Osteocyte (in vitro differentiated cells): ENCODE measurements at regions not wholly inside any gene's neighbourhood (a gene's known extent, or its start where the extent isn't known, plus 50 kb on each side); places are given as distances from the start of the nearest gene placed in this dataset.

ENCODE experiments used
- DNase-seq: peaks from one replicate; pipeline ENCODE4 v3.0.0; 2021; ENCODE audit warnings: mixed read lengths; ENCODE audit not compliant: unreplicated experiment; ENCODE audit errors: extremely low spot score
- H3K27ac Mint-ChIP-seq: one replicate; pipeline ENCODE4 v1.8.0; 2021; ENCODE audit warnings: mild to moderate bottlenecking, mixed read lengths; ENCODE audit not compliant: unreplicated experiment
- H3K27me3 Mint-ChIP-seq: one replicate; pipeline ENCODE4 v1.8.0; 2021; ENCODE audit warnings: mixed read lengths; ENCODE audit not compliant: unreplicated experiment
- H3K36me3 Mint-ChIP-seq: one replicate; pipeline ENCODE4 v1.8.0; 2021; ENCODE audit warnings: mixed read lengths; ENCODE audit not compliant: unreplicated experiment
- H3K4me1 Mint-ChIP-seq: one replicate; pipeline ENCODE4 v1.8.0; 2021; ENCODE audit warnings: mixed read lengths; ENCODE audit not compliant: unreplicated experiment
- H3K4me3 Mint-ChIP-seq: one replicate; pipeline ENCODE4 v1.8.0; 2021; ENCODE audit warnings: mild to moderate bottlenecking, moderate library complexity, mixed read lengths; ENCODE audit not compliant: unreplicated experiment
- H3K9me3 Mint-ChIP-seq: one replicate; pipeline ENCODE4 v1.8.0; 2021; ENCODE audit warnings: mixed read lengths; ENCODE audit not compliant: unreplicated experiment
- CTCF ChIP-seq: fragments of 200-600 bp; sonication (generic); IDR thresholded peaks from 2 replicates; pipeline ENCODE4 v1.5.0; 2021; ENCODE audit warnings: antibody characterized with exemption, mild to moderate bottlenecking, moderate library complexity

DNA sequence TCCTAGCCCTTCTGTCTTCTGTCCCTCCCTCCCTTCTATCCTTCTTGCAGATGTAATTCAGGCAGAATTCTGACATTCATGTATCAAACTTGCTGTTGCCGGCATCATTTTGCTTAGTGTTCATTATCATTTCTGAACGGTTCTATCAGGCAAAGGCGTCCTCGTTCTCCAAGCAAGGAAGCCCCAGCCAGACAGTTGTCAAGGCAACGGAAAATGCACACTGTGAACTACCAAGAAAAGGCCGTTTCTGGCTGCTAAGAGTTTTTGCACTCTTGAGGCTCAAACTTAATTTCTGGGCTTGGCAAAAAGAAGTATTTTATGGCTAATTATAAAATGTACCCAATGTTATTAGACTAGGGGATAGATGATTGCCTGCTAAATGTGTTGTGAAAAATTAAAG lies 164.7 kb upstream of the KCNJ15 start:
- H3K27me3 Mint-ChIP-seq, result peaks cover 64% of the 10 kb centered on the region
- no peaks in the 10 kb centered on the region for H3K36me3 Mint-ChIP-seq
- no peak for DNase-seq
- peaks cover 2% of the 10 kb centered on the region for H3K9me3 Mint-ChIP-seq
- no peak for TF ChIP-seq CTCF
- H3K4me3 Mint-ChIP-seq, result no peak overlapping the region
- H3K27ac Mint-ChIP-seq, result no peak overlapping the region
- no peaks in the 10 kb centered on the region for H3K4me1 Mint-ChIP-seq

- Mint-ChIP-seq H3K36me3 (peaks cover 2% of the 10 kb centered on the region), H3K9me3 (peaks cover 11% of the 10 kb centered on the region), H3K4me1 (no peaks in the 10 kb centered on the region), H3K27me3 (peaks cover 67% of the 10 kb centered on the region), H3K27ac (no peak overlapping the region), H3K4me3 (no peak overlapping the region)
- DNase-seq, result no peak
- TF ChIP-seq CTCF, result no peak
These were observed 161.6 kb upstream of the KCNJ15 start for GRCh38 chr21:38095220-38095619.

DNA sequence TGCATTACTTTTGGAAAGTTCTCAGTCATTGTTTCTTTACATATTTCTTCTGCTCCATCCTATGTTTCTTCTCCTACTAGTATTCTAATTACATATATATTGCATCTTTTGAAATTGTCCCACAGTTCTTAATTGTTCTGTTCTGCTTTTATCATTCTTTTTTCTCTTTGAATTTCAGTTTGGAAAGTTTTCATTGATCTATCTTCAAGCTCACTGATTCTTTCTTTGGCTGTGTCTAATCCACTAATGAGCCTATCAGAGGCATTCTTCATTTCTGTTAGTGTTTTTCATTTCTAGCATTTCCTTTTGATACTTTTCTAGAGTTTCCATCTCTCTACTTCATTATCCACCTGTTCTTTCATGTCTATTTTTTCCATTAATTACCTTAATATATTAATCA lies 159.0 kb upstream of the KCNJ15 start:
- H3K27me3 Mint-ChIP-seq, result peaks cover 77% of the 10 kb centered on the region
- TF ChIP-seq CTCF, result no peak
- H3K9me3 Mint-ChIP-seq, result peaks cover 11% of the 10 kb centered on the region
- H3K4me1 Mint-ChIP-seq, result no peaks in the 10 kb centered on the region
- no peak overlapping the region for H3K27ac Mint-ChIP-seq
- H3K4me3 Mint-ChIP-seq, result no peak overlapping the region
- DNase-seq, result no peak
- peaks cover 2% of the 10 kb centered on the region for H3K36me3 Mint-ChIP-seq

DNA sequence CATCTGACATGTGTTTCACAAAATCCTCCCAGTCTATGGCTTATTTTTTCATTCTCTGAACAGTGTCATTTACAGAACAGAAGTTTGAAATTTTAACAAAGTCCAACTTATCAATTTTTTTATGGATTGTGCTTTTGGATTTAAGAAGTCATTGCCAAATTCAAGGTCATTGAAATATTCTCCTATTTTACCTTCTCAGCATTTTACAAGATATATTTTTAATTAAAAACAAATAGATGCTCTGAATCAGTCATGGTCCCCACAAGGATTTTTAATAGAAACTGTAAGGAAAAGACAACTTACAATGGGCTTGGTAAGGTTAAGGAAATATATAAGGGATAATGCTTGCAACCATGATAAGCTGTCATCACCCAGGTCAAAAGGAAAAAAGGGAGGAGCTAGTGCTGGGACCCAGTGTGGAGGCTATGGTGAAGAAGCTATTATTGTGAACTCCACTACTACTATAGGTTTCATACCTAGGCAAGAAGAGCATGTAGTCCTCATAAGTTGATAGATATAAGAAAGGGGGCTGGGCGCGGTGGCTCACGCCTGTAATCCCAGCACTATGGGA lies 144.5 kb upstream of the KCNJ15 start:
- Mint-ChIP-seq H3K4me3 (no peak overlapping the region), H3K27ac (no peak overlapping the region), H3K4me1 (no peaks in the 10 kb centered on the region), H3K36me3 (no peaks in the 10 kb centered on the region), H3K9me3 (peaks cover 5% of the 10 kb centered on the region), H3K27me3 (peaks cover 41% of the 10 kb centered on the region)
- no peak for DNase-seq
- TF ChIP-seq CTCF, result no peak

DNA sequence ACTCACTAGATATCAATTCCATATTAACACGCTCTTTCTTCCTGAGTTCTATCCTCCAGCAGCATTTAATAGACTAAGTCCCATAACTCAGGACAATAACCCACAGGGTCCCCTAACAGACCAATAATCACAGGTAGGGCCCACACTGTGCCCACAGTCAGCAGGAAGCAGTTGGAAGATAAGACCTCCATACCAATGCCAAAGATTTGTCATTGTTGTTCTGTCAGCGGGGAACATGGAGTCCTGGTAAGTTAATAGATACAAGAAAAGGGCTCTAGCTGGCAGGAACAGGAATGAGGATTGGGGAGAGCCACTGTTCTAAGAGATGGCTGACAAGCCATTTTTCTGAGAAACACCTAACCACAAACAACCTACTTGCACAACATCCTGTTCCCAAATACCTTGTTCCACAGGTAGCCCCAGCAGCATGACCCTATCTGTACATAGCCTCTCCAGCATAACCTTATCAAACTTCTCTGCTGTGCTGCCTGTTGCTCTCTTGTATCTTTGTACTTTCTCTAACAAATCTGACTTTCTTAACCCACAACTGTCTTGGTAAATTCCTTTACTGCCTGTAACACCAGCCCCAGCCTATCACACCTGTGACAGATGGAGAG lies 142.0 kb upstream of the KCNJ15 start:
- H3K27me3 Mint-ChIP-seq, result peaks cover 46% of the 10 kb centered on the region
- H3K4me1 Mint-ChIP-seq, result no peaks in the 10 kb centered on the region
- no peak overlapping the region for H3K4me3 Mint-ChIP-seq
- no peak overlapping the region for H3K27ac Mint-ChIP-seq
- H3K36me3 Mint-ChIP-seq, result no peaks in the 10 kb centered on the region
- no peaks in the 10 kb centered on the region for H3K9me3 Mint-ChIP-seq
- DNase-seq, result no peak
- TF ChIP-seq CTCF, result no peak
